Neuron (in vitro differentiated cells): ENCODE measurements at regions not wholly inside any gene's neighbourhood (a gene's known extent, or its start where the extent isn't known, plus 50 kb on each side); places are given as distances from the start of the nearest gene placed in this dataset.

Experiments used
- H2AFZ ChIP-seq: one replicate; pipeline ENCODE4 v1.6.1; 2013; ENCODE audit warnings: low read depth, mild to moderate bottlenecking, inconsistent platforms, low read length, moderate library complexity
- H3K27me3 ChIP-seq: one replicate; pipeline ENCODE4 v1.6.1; 2013; ENCODE audit warnings: low read length; ENCODE audit not compliant: insufficient read depth
- H3K36me3 ChIP-seq: one replicate; pipeline ENCODE4 v1.6.1; 2013; ENCODE audit warnings: low read length; ENCODE audit not compliant: insufficient read depth
- H3K4me1 ChIP-seq: one replicate; pipeline ENCODE4 v1.6.1; 2013; ENCODE audit warnings: low read length; ENCODE audit not compliant: insufficient read depth
- H3K4me3 ChIP-seq: 2 replicates; pipeline ENCODE4 v1.5.1; 2013; ENCODE audit warnings: mild to moderate bottlenecking, low read length, moderate library complexity
- H3K9me3 ChIP-seq: one replicate; pipeline ENCODE4 v1.6.1; 2013; ENCODE audit warnings: low read length

GRCh38 chr15:29535952-29536351 is 266.3 kb upstream of the NSMCE3 start:
- Histone ChIP-seq H3K36me3 (no peaks in the 10 kb centered on the region), H3K4me3 (no peak overlapping the region), H2AFZ (no peak overlapping the region), H3K4me1 (peaks cover 8% of the 10 kb centered on the region), H3K27me3 (no peaks in the 10 kb centered on the region), H3K9me3 (no peaks in the 10 kb centered on the region)

DNA sequence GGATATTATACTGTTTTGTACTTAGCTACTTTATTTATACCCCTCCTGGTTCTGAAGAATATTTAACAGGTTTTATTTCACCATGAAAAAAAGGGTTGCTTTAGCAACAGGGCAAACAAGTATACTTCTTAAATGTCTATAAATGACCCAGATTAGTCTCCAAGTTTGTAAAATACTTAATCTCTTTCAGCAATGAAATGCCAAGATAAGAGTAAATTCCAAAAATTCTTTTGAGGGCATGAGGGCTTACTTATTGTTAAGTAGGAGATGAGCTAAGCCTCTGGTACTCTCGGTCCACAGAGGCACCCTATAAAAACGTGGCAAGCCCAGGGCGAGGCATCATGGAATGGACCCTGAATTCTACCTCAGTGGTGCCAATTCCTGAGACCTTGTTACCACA is 264.8 kb upstream of the NSMCE3 start:
- H2AFZ ChIP-seq = no peak overlapping the region
- H3K36me3 ChIP-seq = no peaks in the 10 kb centered on the region
- H3K4me1 ChIP-seq = peaks cover 8% of the 10 kb centered on the region
- H3K27me3 ChIP-seq = no peaks in the 10 kb centered on the region
- H3K9me3 ChIP-seq = no peaks in the 10 kb centered on the region
- no peak overlapping the region for H3K4me3 ChIP-seq

GRCh38 chr15:29533647-29534046 is 264.0 kb upstream of the NSMCE3 start:
- Histone ChIP-seq H3K4me3 (no peak overlapping the region), H3K27me3 (no peaks in the 10 kb centered on the region), H3K4me1 (peaks cover 8% of the 10 kb centered on the region), H3K9me3 (no peaks in the 10 kb centered on the region), H3K36me3 (no peaks in the 10 kb centered on the region), H2AFZ (no peak overlapping the region)

- Histone ChIP-seq H3K9me3 (no peaks in the 10 kb centered on the region), H3K27me3 (no peaks in the 10 kb centered on the region), H3K36me3 (no peaks in the 10 kb centered on the region), H3K4me3 (no peak overlapping the region), H3K4me1 (no peaks in the 10 kb centered on the region), H2AFZ (no peak overlapping the region)
These were observed 262.7 kb upstream of the NSMCE3 start for GRCh38 chr15:29532296-29532695.

GRCh38 chr15:29530966-29531365 is 261.3 kb upstream of the NSMCE3 start:
- Histone ChIP-seq H2AFZ (no peak overlapping the region), H3K27me3 (no peaks in the 10 kb centered on the region), H3K9me3 (no peaks in the 10 kb centered on the region), H3K4me1 (no peaks in the 10 kb centered on the region), H3K4me3 (no peak overlapping the region), H3K36me3 (no peaks in the 10 kb centered on the region)

GRCh38 chr15:29529043-29529442 is 259.4 kb upstream of the NSMCE3 start:
- Histone ChIP-seq H3K4me3 (no peak overlapping the region), H3K27me3 (no peaks in the 10 kb centered on the region), H3K9me3 (no peaks in the 10 kb centered on the region), H3K4me1 (no peaks in the 10 kb centered on the region), H3K36me3 (no peaks in the 10 kb centered on the region), H2AFZ (no peak overlapping the region)

DNA sequence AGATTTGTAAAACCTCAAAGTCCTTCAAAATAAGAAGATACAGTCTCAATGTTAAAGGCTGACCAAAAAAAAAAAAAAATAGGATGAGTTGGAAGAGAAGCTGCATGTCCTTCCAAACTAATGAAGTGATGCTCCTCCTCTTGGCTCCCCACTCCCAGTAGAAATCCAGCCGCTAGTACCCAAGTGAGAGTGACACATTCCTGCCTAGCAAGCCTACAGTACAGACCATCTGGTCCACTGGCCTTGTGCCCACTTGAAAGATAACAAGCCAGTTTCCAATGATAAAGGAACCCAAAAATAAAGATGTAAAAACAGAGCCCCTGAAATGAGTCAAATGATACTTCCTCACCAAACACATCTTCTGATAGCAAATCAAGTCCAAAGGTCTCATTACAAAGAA is 258.7 kb upstream of the NSMCE3 start:
- no peak overlapping the region for H2AFZ ChIP-seq
- no peak overlapping the region for H3K4me3 ChIP-seq
- no peaks in the 10 kb centered on the region for H3K36me3 ChIP-seq
- H3K4me1 ChIP-seq = no peaks in the 10 kb centered on the region
- H3K9me3 ChIP-seq = no peaks in the 10 kb centered on the region
- H3K27me3 ChIP-seq = no peaks in the 10 kb centered on the region

GRCh38 chr15:29526802-29527201 is 257.2 kb upstream of the NSMCE3 start:
- no peaks in the 10 kb centered on the region for H3K27me3 ChIP-seq
- H3K36me3 ChIP-seq = no peaks in the 10 kb centered on the region
- no peak overlapping the region for H3K4me3 ChIP-seq
- no peak overlapping the region for H2AFZ ChIP-seq
- H3K9me3 ChIP-seq = no peaks in the 10 kb centered on the region
- no peaks in the 10 kb centered on the region for H3K4me1 ChIP-seq

DNA sequence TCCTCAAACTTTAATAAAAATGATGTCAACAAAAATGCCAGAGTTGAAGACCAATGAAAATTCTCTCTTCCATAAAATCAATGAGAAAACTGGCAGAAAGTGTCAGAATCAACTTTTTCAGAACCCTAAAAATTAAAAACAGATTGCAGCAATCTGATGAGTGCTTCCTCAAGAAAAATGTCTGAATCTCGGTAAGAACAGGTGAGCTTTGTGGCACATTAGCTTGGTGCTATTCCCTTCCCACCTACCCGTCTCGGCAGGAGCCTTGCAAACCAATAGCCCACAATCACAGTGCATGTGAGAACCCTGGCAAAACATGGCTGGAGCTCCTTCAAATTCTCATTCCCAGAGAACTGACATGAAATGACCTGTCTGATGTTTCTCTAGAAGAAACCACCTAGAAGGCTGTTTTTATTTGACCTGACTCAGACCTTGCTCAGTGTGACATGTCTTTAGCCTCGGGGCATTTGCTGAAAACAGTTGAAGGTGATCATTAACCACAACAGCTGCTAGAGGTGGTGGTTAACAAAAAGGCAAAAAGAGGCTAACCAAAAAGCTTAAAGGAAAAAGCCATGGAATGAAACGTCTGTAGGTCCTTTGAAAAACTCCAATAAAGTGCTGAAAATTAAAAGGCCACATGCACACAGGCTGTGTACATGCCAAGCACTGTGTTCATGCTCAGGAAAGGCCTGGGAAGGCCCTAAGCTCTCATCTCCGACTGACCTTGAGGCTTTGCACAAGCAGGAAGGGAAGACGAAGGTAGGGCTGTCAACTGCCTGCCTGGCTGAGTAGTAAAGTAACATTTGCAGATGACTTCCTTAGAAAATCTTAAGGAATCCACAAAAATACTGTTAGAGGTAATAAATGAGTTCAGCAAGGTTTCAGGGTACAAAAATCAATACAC is 253.0 kb upstream of the NSMCE3 start:
- H3K27me3 ChIP-seq = no peaks in the 10 kb centered on the region
- H3K36me3 ChIP-seq = no peaks in the 10 kb centered on the region
- H3K4me1 ChIP-seq = no peaks in the 10 kb centered on the region
- no peaks in the 10 kb centered on the region for H3K9me3 ChIP-seq
- no peak overlapping the region for H2AFZ ChIP-seq
- no peak overlapping the region for H3K4me3 ChIP-seq

GRCh38 chr15:29518442-29518841 is 248.8 kb upstream of the NSMCE3 start:
- no peaks in the 10 kb centered on the region for H3K9me3 ChIP-seq
- no peaks in the 10 kb centered on the region for H3K27me3 ChIP-seq
- H2AFZ ChIP-seq = no peak overlapping the region
- H3K4me3 ChIP-seq = no peak overlapping the region
- H3K4me1 ChIP-seq = no peaks in the 10 kb centered on the region
- H3K36me3 ChIP-seq = no peaks in the 10 kb centered on the region

GRCh38 chr15:29517829-29518228 is 248.2 kb upstream of the NSMCE3 start:
- no peak overlapping the region for H2AFZ ChIP-seq
- no peaks in the 10 kb centered on the region for H3K9me3 ChIP-seq
- no peaks in the 10 kb centered on the region for H3K27me3 ChIP-seq
- H3K36me3 ChIP-seq = no peaks in the 10 kb centered on the region
- H3K4me1 ChIP-seq = no peaks in the 10 kb centered on the region
- no peak overlapping the region for H3K4me3 ChIP-seq

- H2AFZ ChIP-seq = no peak overlapping the region
- H3K9me3 ChIP-seq = no peaks in the 10 kb centered on the region
- no peaks in the 10 kb centered on the region for H3K27me3 ChIP-seq
- no peaks in the 10 kb centered on the region for H3K36me3 ChIP-seq
- H3K4me1 ChIP-seq = no peaks in the 10 kb centered on the region
- H3K4me3 ChIP-seq = no peak overlapping the region
These were observed 247.3 kb upstream of the NSMCE3 start for GRCh38 chr15:29516929-29517328.

DNA sequence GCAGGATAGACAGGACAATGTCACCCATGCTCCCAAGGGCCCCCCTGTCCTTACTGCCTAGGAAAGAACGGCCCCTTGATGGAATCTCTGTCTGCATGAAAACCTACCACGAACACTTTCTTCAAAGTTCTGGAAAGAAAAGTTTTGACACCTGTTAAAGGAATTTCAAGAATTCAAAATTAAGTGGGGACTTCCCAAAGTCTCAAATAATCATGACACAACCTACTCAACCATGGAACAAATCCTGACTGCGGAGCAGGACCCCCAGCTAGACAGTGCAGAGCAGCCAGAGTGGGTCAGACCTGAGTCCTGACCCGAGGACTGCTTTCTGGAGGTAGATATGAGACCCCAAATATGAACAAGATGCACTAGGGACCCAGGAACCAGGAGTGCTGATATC is 245.3 kb upstream of the NSMCE3 start:
- no peak overlapping the region for H3K4me3 ChIP-seq
- H3K4me1 ChIP-seq = no peaks in the 10 kb centered on the region
- no peaks in the 10 kb centered on the region for H3K27me3 ChIP-seq
- H3K9me3 ChIP-seq = no peaks in the 10 kb centered on the region
- H2AFZ ChIP-seq = no peak overlapping the region
- no peaks in the 10 kb centered on the region for H3K36me3 ChIP-seq

- Histone ChIP-seq H3K4me3 (no peak overlapping the region), H3K36me3 (no peaks in the 10 kb centered on the region), H3K9me3 (no peaks in the 10 kb centered on the region), H3K27me3 (no peaks in the 10 kb centered on the region), H2AFZ (no peak overlapping the region), H3K4me1 (no peaks in the 10 kb centered on the region)
These were observed 242.0 kb upstream of the NSMCE3 start for GRCh38 chr15:29511663-29512062.
